Activated B cell treated with CpG ODN at 0.5 μM for 24 hours (primary cell): ENCODE measurements at regions not wholly inside any gene's neighbourhood (a gene's known extent, or its start where the extent isn't known, plus 50 kb on each side); places are given as distances from the start of the nearest gene placed in this dataset.

Source experiments
- ATAC-seq: fragments of 200-7000 bp; cut with Tn5 transposase; one replicate; pipeline ENCODE4 v1.10.0; 2021; ENCODE audit warnings: low read depth, mild to moderate bottlenecking, moderate library complexity
- CTCF ChIA-PET: fragments of 350-600 bp; sonication (Branson Sonifier 250); formaldehyde crosslinking; loops from one replicate; lab custom pipeline; 2021; ENCODE audit warnings: antibody characterized with exemption; lab: Charles Lee
- POLR2A ChIA-PET: fragments of 350-600 bp; sonication (Branson Sonifier 250); formaldehyde crosslinking; loops from one replicate; lab custom pipeline; 2021; ENCODE audit warnings: antibody characterized with exemption; lab: Charles Lee
- DNase-seq: peaks from one replicate; pipeline ENCODE4 v3.0.0; 2022
- H3K27ac Mint-ChIP-seq: one replicate; pipeline ENCODE4 v1.8.0; 2020; ENCODE audit warnings: mixed read lengths
- H3K27me3 Mint-ChIP-seq: one replicate; pipeline ENCODE4 v1.8.0; 2021; ENCODE audit warnings: mixed read lengths
- H3K36me3 Mint-ChIP-seq: one replicate; pipeline ENCODE4 v1.8.0; 2021; ENCODE audit warnings: low read depth, mixed read lengths
- H3K4me1 Mint-ChIP-seq: one replicate; pipeline ENCODE4 v1.8.0; 2021; ENCODE audit warnings: mixed read lengths
- H3K4me3 Mint-ChIP-seq: one replicate; pipeline ENCODE4 v1.8.0; 2020; ENCODE audit warnings: mild to moderate bottlenecking, mixed read lengths
- H3K9me3 Mint-ChIP-seq: one replicate; pipeline ENCODE4 v1.8.0; 2020; ENCODE audit warnings: mixed read lengths
- intact Hi-C: fragments of 100-400 bp; cut with micrococcal nuclease; formaldehyde crosslinking; loops from one replicate; pipeline ENCODE4 v1.15.1; 2024
- TF ChIP-seq, protein P1 (sequence below): fragments of 200-600 bp; IDR thresholded peaks from one replicate; pipeline ENCODE4 v1.8.0; 2022; ENCODE audit warnings: antibody characterized with exemption, mild to moderate bottlenecking

DNA sequence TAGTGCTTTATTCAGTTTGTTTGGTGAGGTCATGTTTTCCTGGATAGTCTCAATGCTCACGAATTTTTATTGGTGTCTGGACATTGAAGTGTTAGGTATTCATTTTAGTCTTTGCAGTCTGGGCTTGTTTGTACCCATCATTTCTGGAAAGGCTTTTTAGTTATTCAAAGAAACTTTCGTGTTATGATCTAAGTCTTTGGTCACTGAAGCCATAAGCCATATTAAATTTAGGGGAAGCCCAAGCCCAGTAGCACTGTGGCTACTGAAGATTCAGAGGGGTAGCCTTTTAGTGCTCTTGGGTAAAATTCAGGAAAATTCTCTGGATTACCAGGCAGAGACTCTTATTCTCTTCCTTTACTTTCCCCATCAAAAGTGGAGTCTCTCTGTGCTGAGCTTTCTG, 56.2 kb upstream of the PEX5L start:
- H3K9me3 Mint-ChIP-seq, result peaks cover 7% of the 10 kb centered on the region
- CTCF ChIA-PET, result no interaction called here
- no peaks in the 10 kb centered on the region for H3K27me3 Mint-ChIP-seq
- no peak overlapping the region for H3K27ac Mint-ChIP-seq
- H3K4me3 Mint-ChIP-seq, result no peak overlapping the region
- ATAC-seq, result no peak
- no peaks in the 10 kb centered on the region for H3K36me3 Mint-ChIP-seq
- intact Hi-C loops, result no loop called here
- TF ChIP-seq, protein P1, sequence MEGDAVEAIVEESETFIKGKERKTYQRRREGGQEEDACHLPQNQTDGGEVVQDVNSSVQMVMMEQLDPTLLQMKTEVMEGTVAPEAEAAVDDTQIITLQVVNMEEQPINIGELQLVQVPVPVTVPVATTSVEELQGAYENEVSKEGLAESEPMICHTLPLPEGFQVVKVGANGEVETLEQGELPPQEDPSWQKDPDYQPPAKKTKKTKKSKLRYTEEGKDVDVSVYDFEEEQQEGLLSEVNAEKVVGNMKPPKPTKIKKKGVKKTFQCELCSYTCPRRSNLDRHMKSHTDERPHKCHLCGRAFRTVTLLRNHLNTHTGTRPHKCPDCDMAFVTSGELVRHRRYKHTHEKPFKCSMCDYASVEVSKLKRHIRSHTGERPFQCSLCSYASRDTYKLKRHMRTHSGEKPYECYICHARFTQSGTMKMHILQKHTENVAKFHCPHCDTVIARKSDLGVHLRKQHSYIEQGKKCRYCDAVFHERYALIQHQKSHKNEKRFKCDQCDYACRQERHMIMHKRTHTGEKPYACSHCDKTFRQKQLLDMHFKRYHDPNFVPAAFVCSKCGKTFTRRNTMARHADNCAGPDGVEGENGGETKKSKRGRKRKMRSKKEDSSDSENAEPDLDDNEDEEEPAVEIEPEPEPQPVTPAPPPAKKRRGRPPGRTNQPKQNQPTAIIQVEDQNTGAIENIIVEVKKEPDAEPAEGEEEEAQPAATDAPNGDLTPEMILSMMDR, result no peak
- POLR2A ChIA-PET, result no interaction called here
- H3K4me1 Mint-ChIP-seq, result no peaks in the 10 kb centered on the region
- no peak for DNase-seq

DNA sequence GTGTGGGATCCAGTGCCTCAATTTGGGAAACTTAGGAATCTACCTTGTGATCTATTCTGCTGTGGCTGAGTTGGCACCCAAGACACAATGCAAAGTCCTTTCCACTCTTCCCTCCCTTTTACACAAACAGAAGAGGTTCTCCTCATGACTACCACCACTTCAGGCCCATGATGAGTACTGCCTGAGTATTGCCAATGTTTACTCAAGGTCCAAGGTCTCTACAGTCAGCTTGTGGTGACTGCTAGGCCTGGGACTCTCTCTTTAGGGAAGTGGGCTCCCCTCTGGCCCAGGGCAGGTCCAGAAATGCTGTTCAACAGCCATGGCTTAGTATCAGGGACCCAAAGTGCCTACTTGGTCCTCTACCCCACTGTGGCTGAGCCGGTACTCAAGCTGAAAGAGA, 56.8 kb upstream of the PEX5L start:
- Mint-ChIP-seq H3K4me1 (no peaks in the 10 kb centered on the region), H3K36me3 (no peaks in the 10 kb centered on the region), H3K9me3 (peaks cover 7% of the 10 kb centered on the region), H3K4me3 (no peak overlapping the region), H3K27me3 (no peaks in the 10 kb centered on the region), H3K27ac (no peak overlapping the region)
- POLR2A ChIA-PET, result no interaction called here
- CTCF ChIA-PET, result no interaction called here
- TF ChIP-seq, protein P1, result no peak
- intact Hi-C loops, result no loop called here
- no peak for DNase-seq
- no peak for ATAC-seq

DNA sequence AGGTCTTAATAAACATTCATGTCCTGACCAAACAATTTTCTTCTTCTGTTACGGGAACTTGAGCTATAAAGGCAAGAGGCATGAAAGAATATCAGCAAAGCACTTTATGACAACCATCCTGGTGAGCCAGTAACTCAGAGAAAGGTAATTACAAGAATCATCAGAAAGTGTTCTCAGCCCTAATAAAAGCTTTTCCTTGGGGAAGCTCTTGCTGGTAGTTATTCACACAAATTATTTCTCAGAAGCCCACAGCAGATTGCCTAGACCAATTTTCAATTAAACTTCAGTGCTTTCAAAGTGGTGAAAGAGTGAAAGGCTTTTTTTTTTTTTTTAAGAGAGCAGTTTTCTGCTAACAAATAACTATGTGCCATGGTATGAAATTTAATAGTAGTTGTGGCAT, 60.9 kb upstream of the PEX5L start:
- POLR2A ChIA-PET, result no interaction called here
- Mint-ChIP-seq H3K9me3 (peaks cover under 1% of the 10 kb centered on the region), H3K36me3 (no peaks in the 10 kb centered on the region), H3K4me3 (no peak overlapping the region), H3K4me1 (no peaks in the 10 kb centered on the region), H3K27ac (no peak overlapping the region), H3K27me3 (no peaks in the 10 kb centered on the region)
- intact Hi-C loops, result no loop called here
- CTCF ChIA-PET, result no interaction called here
- TF ChIP-seq, protein P1, result no peak
- ATAC-seq (no peak), DNase-seq (no peak)

DNA sequence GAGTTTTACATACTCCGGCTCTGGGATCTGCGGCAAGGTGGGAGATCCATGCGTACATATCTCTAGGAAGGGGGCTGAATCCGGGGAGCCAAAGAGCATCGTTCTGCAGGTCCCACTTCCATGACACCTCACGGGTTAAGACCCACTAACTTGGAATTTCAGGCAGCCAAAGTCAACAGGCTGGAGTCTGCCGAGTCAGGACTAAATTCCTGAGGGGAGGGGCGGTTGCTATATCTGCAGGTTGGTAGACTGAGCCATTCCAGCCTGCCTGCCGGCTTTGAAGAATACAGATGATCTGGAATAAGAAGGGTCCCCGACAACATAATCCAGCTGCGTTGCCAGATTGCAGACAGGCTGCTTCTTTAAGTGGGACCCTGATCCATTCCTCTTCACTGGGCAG, 65.4 kb upstream of the PEX5L start:
- ChIA-PET POLR2A (no interaction called here), CTCF (no interaction called here)
- no peak for ATAC-seq
- Mint-ChIP-seq H3K27me3 (no peaks in the 10 kb centered on the region), H3K36me3 (no peaks in the 10 kb centered on the region), H3K9me3 (no peaks in the 10 kb centered on the region), H3K4me1 (no peaks in the 10 kb centered on the region), H3K4me3 (no peak overlapping the region), H3K27ac (no peak overlapping the region)
- no peak for DNase-seq
- TF ChIP-seq, protein P1, result no peak
- intact Hi-C loops, result no loop called here

DNA sequence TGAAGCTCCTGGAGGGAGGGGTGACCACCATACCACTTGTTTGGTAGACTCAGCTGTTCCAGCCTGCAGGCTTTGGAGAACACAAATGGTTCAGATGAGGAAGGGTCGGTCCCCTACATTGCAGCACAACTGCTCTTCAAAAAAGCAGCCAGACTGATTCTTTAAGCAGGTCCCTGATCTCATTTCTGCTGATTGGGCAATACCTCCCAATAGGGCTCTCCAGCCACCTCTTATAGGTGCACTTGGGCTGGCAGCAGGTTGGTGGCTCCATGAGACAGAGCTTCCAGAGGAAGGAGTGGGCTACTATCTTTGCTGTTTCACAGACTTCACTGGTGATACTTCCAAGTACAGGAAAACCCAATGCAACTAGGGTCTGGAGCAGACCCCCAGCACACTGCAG, 65.9 kb upstream of the PEX5L start:
- no peaks in the 10 kb centered on the region for H3K9me3 Mint-ChIP-seq
- H3K27me3 Mint-ChIP-seq, result no peaks in the 10 kb centered on the region
- no peak overlapping the region for H3K27ac Mint-ChIP-seq
- ChIA-PET POLR2A (no interaction called here), CTCF (no interaction called here)
- ATAC-seq, result no peak
- no peak for DNase-seq
- no peak overlapping the region for H3K4me3 Mint-ChIP-seq
- TF ChIP-seq, protein P1, result no peak
- intact Hi-C loops, result no loop called here
- no peaks in the 10 kb centered on the region for H3K4me1 Mint-ChIP-seq
- H3K36me3 Mint-ChIP-seq, result no peaks in the 10 kb centered on the region
